H9 (cell line): ENCODE measurements at regions not wholly inside any gene's neighbourhood (a gene's known extent, or its start where the extent isn't known, plus 50 kb on each side); places are given as distances from the start of the nearest gene placed in this dataset.

Experiments used
- DNase-seq: peaks from one replicate; pipeline ENCODE4 v3.0.0-alpha.2; 2017
- H2AFZ ChIP-seq: one replicate; pipeline ENCODE4 v1.6.1; 2013; ENCODE audit warnings: mild to moderate bottlenecking, low read length, control low read depth, moderate library complexity
- H2AK5ac ChIP-seq: 2 replicates; pipeline ENCODE4 v1.6.1; 2013; ENCODE audit warnings: low read length, control low read depth, mixed read lengths; ENCODE audit not compliant: insufficient read length
- H2BK120ac ChIP-seq: one replicate; pipeline ENCODE4 v1.6.1; 2013; ENCODE audit warnings: low read depth, mild to moderate bottlenecking, low read length, control low read depth, inconsistent platforms; ENCODE audit not compliant: poor library complexity, severe bottlenecking
- H2BK12ac ChIP-seq: 2 replicates; pipeline ENCODE4 v1.6.1; 2013; ENCODE audit warnings: low read length, control low read depth, mixed read lengths, low read depth; ENCODE audit not compliant: insufficient read length
- H2BK15ac ChIP-seq: 2 replicates; pipeline ENCODE4 v1.6.1; 2013; ENCODE audit warnings: low read depth, low read length, control low read depth
- H2BK20ac ChIP-seq: one replicate; pipeline ENCODE4 v1.6.1; 2013; ENCODE audit warnings: low read depth, mild to moderate bottlenecking, low read length, control low read depth, inconsistent platforms; ENCODE audit not compliant: poor library complexity, severe bottlenecking
- H2BK5ac ChIP-seq: 2 replicates; pipeline ENCODE4 v1.6.1; 2013; ENCODE audit warnings: low read length, control low read depth, mixed read lengths; ENCODE audit not compliant: insufficient read length
- H3K14ac ChIP-seq: 2 replicates; pipeline ENCODE4 v1.6.1; 2013; ENCODE audit warnings: low read length, control low read depth; ENCODE audit not compliant: insufficient read depth
- H3K18ac ChIP-seq: 2 replicates; pipeline ENCODE4 v1.6.1; 2013; ENCODE audit warnings: low read depth, mild to moderate bottlenecking, mixed read lengths, low read length, control low read depth; ENCODE audit not compliant: insufficient read length
- H3K23ac ChIP-seq: 2 replicates; pipeline ENCODE4 v1.6.1; 2013; ENCODE audit warnings: low read length, control low read depth, mixed read lengths, low read depth; ENCODE audit not compliant: insufficient read length
- H3K23me2 ChIP-seq: 2 replicates; pipeline ENCODE4 v1.6.1; 2013; ENCODE audit warnings: low read depth, mild to moderate bottlenecking, mixed read lengths, low read length, control low read depth; ENCODE audit not compliant: insufficient read length, poor library complexity, severe bottlenecking
- H3K27ac ChIP-seq: 2 replicates; pipeline ENCODE4 v1.5.1; 2013; ENCODE audit warnings: low read length, control low read depth, mixed read lengths, low read depth; ENCODE audit not compliant: insufficient read length
- H3K27me3 ChIP-seq: 2 replicates; pipeline ENCODE4 v1.6.1; 2013; ENCODE audit warnings: low read length, control low read depth, inconsistent platforms; ENCODE audit not compliant: insufficient read depth
- H3K4ac ChIP-seq: 2 replicates; pipeline ENCODE4 v1.6.1; 2013; ENCODE audit warnings: low read depth, mild to moderate bottlenecking, control low read depth, inconsistent platforms, low read length, moderate library complexity
- H3K4me1 ChIP-seq: 2 replicates; pipeline ENCODE4 v1.6.1; 2013; ENCODE audit warnings: low read length, control low read depth, inconsistent platforms; ENCODE audit not compliant: insufficient read depth
- H3K4me2 ChIP-seq: 2 replicates; pipeline ENCODE4 v1.6.1; 2013; ENCODE audit warnings: low read length, control low read depth, mixed read lengths; ENCODE audit not compliant: insufficient read length, insufficient read depth
- H3K56ac ChIP-seq: 2 replicates; pipeline ENCODE4 v1.6.1; 2013; ENCODE audit warnings: low read depth, mild to moderate bottlenecking, mixed read lengths, low read length, control low read depth; ENCODE audit not compliant: insufficient read length
- H3K79me1 ChIP-seq: 2 replicates; pipeline ENCODE4 v1.6.1; 2013; ENCODE audit warnings: low read depth, mild to moderate bottlenecking, moderate library complexity, low read length, control low read depth, inconsistent platforms; ENCODE audit not compliant: insufficient read depth, poor library complexity, severe bottlenecking
- H3K79me2 ChIP-seq: 2 replicates; pipeline ENCODE4 v1.6.1; 2013; ENCODE audit warnings: low read length, control low read depth, inconsistent platforms; ENCODE audit not compliant: insufficient read depth
- H3K9ac ChIP-seq: 2 replicates; pipeline ENCODE4 v1.6.1; 2013; ENCODE audit warnings: low read length, control low read depth, mixed read lengths; ENCODE audit not compliant: insufficient read length; ENCODE audit errors: extremely low read depth
- H3K9me3 ChIP-seq: one replicate; pipeline ENCODE4 v1.6.1; 2013; ENCODE audit warnings: low read depth, low read length, inconsistent platforms; ENCODE audit not compliant: control insufficient read depth
- H3T11ph ChIP-seq: one replicate; pipeline ENCODE4 v1.6.1; 2013; ENCODE audit warnings: mild to moderate bottlenecking, low read length, control low read depth, inconsistent platforms
- H4K20me1 ChIP-seq: one replicate; pipeline ENCODE4 v1.6.1; 2013; ENCODE audit not compliant: control insufficient read depth, insufficient read length, insufficient read depth
- H4K5ac ChIP-seq: 2 replicates; pipeline ENCODE4 v1.6.1; 2013; ENCODE audit warnings: low read depth, mild to moderate bottlenecking, mixed read lengths, low read length, control low read depth; ENCODE audit not compliant: insufficient read length
- H4K8ac ChIP-seq: replicated peaks from 2 replicates; pipeline ENCODE4 v1.6.1; 2013; ENCODE audit warnings: low read length, control low read depth, mixed read lengths, low read depth; ENCODE audit not compliant: insufficient read length
- H4K91ac ChIP-seq: 2 replicates; pipeline ENCODE4 v1.6.1; 2013; ENCODE audit warnings: low read depth, mild to moderate bottlenecking, moderate library complexity, mixed read lengths, low read length, control low read depth; ENCODE audit not compliant: insufficient read length
- H3K27ac Mint-ChIP-seq, 3 experiments: 2 replicates in 2 of 3; 3 replicates in 1 of 3; pipeline ENCODE4 v1.8.0; 2020 to 2021; ENCODE audit warnings: mixed read lengths in 3 of 3, mild to moderate bottlenecking in 1 of 3, moderate library complexity in 1 of 3
- H3K27me3 Mint-ChIP-seq: 2 replicates; pipeline ENCODE4 v1.8.0; 2021; ENCODE audit warnings: low read depth, mild to moderate bottlenecking, moderate library complexity, mixed read lengths
- H3K36me3 Mint-ChIP-seq, 3 experiments: 2 replicates in 2 of 3; 3 replicates in 1 of 3; pipeline ENCODE4 v1.8.0; 2020 to 2021; ENCODE audit warnings: low read depth in 3 of 3, mixed read lengths in 3 of 3; ENCODE audit not compliant: insufficient read depth in 1 of 3
- H3K4me1 Mint-ChIP-seq, 2 experiments: 2 replicates each; pipeline ENCODE4 v1.8.0; 2020; ENCODE audit warnings: mixed read lengths in 2 of 2
- H3K4me3 Mint-ChIP-seq, 2 experiments: 2 replicates in 1 of 2; 3 replicates in 1 of 2; pipeline ENCODE4 v1.8.0; 2020 to 2021; ENCODE audit warnings: mild to moderate bottlenecking in 2 of 2, mixed read lengths in 2 of 2, moderate library complexity in 1 of 2
- H3K9me3 Mint-ChIP-seq, 2 experiments: 2 replicates in 1 of 2; 3 replicates in 1 of 2; pipeline ENCODE4 v1.8.0; 2020; ENCODE audit warnings: mild to moderate bottlenecking in 2 of 2, mixed read lengths in 2 of 2, moderate library complexity in 1 of 2
- CTCF ChIP-seq: fragments of 200-600 bp; sonication (generic); conservative IDR thresholded peaks from 3 replicates; pipeline ENCODE4 v1.8.0; 2021; ENCODE audit warnings: antibody characterized with exemption, mild to moderate bottlenecking
- WGBS: extraction: QIAGEN DNeasy Blood & Tissue Kit; methylation state at CpG from one replicate; pipeline ENCODE4 v1.1.7; 2013; ENCODE audit warnings: missing lambda C conversion rate, low lambda C conversion rate, mixed read lengths; ENCODE audit not compliant: insufficient read length; ENCODE audit errors: extremely low coverage; 5-methylcytosine and 5-hydroxymethylcytosine counted together

- no peak for TF ChIP-seq CTCF
- WGBS: no CpG with 5 or more reads among the region's 2 CpGs
- H3K4me3 Mint-ChIP-seq: no peak overlapping the region
- Histone ChIP-seq H4K8ac (no peak overlapping the region), H3K18ac (no peak overlapping the region), H3K4me2 (no peak overlapping the region), H3K27ac (no peak overlapping the region), H2BK15ac (no peak overlapping the region), H3K9me3 (no peaks in the 10 kb centered on the region), H3K9ac (no peak overlapping the region), H3K23ac (no peak overlapping the region), H3K56ac (no peak overlapping the region), H4K5ac (no peak overlapping the region), H2BK12ac (no peak overlapping the region), H3K79me2 (no peaks in the 10 kb centered on the region), H3K27me3 (no peaks in the 10 kb centered on the region), H2BK120ac (no peak overlapping the region), H3T11ph (no peak overlapping the region), H2AK5ac (no peak overlapping the region), H2AFZ (no peak overlapping the region), H4K91ac (no peak overlapping the region), H2BK5ac (no peak overlapping the region), H4K20me1 (no peaks in the 10 kb centered on the region), H2BK20ac (no peak overlapping the region), H3K4me1 (no peaks in the 10 kb centered on the region), H3K79me1 (no peaks in the 10 kb centered on the region), H3K4ac (no peak overlapping the region), H3K23me2 (no peaks in the 10 kb centered on the region), H3K14ac (no peak overlapping the region)
- H3K36me3 Mint-ChIP-seq: no peaks in the 10 kb centered on the region
- no peak overlapping the region for H3K27ac Mint-ChIP-seq
- no peaks in the 10 kb centered on the region; a peak in 1 of 5 replicates for H3K9me3 Mint-ChIP-seq
- DNase-seq: no peak
- peaks cover 4 to 5% of the 10 kb centered on the region in 2 experiments for H3K4me1 Mint-ChIP-seq
- peaks cover 1% of the 10 kb centered on the region; the same call in 1 of the 2 replicates for H3K27me3 Mint-ChIP-seq
Observed at GRCh38 chr5:57659886-57660285, 177.3 kb upstream of the ACTBL2 start.
